ENCODE measurements at regions not wholly inside any gene's neighbourhood (a gene's known extent, or its start where the extent isn't known, plus 50 kb on each side); places are given as distances from the start of the nearest gene placed in this dataset.
A peak's percentile ranks its signal among the peaks of the same experiment; 100 is the strongest.

- no peak for DNase-seq (ENCODE audit: low read depth in 1 of 2, low spot score in 1 of 2)
- no peak overlapping the region for H3K27ac ChIP-seq (replicated peaks)
Measured at GRCh38 chr2:200747668-200748618, 63.8 kb upstream of the BZW1 start.

DNA sequence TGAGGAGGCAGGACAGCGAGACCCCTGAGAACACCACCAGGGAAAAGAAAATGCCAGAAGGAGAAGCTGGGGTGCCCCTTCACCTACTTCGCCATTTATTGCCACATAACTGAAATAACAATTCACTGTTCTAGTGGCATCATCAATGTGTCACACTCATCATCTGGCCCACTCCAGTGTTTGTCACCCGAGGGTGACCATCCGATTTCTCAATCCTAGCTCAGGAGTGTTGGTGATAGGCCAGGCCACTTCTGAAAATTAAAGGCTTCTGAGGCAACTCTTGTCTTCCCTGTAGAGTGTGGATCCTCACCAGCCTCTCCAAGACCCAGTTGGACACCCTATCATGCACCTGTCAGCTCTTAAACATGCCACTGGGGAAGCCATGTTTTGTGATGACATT, 62.9 kb upstream of the BZW1 start:
- no peak for TF ChIP-seq GABPA (IDR thresholded peaks at IDR 0.05; ENCODE audit: low read depth)
- TF ChIP-seq POLR2AphosphoS5 (IDR thresholded peaks at IDR 0.05; ENCODE audit: low read depth), result no peak
- no peak for TF ChIP-seq SPI1 (IDR thresholded peaks at IDR 0.05; ENCODE audit: borderline replicate concordance, low read depth)
- TF ChIP-seq, protein P1, sequence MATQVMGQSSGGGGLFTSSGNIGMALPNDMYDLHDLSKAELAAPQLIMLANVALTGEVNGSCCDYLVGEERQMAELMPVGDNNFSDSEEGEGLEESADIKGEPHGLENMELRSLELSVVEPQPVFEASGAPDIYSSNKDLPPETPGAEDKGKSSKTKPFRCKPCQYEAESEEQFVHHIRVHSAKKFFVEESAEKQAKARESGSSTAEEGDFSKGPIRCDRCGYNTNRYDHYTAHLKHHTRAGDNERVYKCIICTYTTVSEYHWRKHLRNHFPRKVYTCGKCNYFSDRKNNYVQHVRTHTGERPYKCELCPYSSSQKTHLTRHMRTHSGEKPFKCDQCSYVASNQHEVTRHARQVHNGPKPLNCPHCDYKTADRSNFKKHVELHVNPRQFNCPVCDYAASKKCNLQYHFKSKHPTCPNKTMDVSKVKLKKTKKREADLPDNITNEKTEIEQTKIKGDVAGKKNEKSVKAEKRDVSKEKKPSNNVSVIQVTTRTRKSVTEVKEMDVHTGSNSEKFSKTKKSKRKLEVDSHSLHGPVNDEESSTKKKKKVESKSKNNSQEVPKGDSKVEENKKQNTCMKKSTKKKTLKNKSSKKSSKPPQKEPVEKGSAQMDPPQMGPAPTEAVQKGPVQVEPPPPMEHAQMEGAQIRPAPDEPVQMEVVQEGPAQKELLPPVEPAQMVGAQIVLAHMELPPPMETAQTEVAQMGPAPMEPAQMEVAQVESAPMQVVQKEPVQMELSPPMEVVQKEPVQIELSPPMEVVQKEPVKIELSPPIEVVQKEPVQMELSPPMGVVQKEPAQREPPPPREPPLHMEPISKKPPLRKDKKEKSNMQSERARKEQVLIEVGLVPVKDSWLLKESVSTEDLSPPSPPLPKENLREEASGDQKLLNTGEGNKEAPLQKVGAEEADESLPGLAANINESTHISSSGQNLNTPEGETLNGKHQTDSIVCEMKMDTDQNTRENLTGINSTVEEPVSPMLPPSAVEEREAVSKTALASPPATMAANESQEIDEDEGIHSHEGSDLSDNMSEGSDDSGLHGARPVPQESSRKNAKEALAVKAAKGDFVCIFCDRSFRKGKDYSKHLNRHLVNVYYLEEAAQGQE (IDR thresholded peaks at IDR 0.05; ENCODE audit: insufficient replicate concordance, low read depth), result no peak
- TF ChIP-seq, protein P2, sequence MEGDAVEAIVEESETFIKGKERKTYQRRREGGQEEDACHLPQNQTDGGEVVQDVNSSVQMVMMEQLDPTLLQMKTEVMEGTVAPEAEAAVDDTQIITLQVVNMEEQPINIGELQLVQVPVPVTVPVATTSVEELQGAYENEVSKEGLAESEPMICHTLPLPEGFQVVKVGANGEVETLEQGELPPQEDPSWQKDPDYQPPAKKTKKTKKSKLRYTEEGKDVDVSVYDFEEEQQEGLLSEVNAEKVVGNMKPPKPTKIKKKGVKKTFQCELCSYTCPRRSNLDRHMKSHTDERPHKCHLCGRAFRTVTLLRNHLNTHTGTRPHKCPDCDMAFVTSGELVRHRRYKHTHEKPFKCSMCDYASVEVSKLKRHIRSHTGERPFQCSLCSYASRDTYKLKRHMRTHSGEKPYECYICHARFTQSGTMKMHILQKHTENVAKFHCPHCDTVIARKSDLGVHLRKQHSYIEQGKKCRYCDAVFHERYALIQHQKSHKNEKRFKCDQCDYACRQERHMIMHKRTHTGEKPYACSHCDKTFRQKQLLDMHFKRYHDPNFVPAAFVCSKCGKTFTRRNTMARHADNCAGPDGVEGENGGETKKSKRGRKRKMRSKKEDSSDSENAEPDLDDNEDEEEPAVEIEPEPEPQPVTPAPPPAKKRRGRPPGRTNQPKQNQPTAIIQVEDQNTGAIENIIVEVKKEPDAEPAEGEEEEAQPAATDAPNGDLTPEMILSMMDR (IDR thresholded peaks at IDR 0.05; ENCODE audit: insufficient read depth, low read length), result no peak
- no peak overlapping the region for H3K27ac ChIP-seq (replicated peaks)
- H3K4me3 ChIP-seq (replicated peaks; ENCODE audit: insufficient read depth, low read length), result no peak overlapping the region
- DNase-seq (ENCODE audit: low read depth in 1 of 2, low spot score in 1 of 2), result no peak
- H3K27me3 ChIP-seq (ENCODE audit: insufficient read depth, poor library complexity, severe bottlenecking), result no peaks in the 10 kb centered on the region

More at GRCh38 chr2:200747668-200748618, 63.8 kb upstream of the BZW1 start:
- Histone ChIP-seq H3K4me3 (replicated peaks; ENCODE audit: insufficient read depth, low read length) (no peak overlapping the region), H3K27me3 (ENCODE audit: insufficient read depth, poor library complexity, severe bottlenecking) (no peaks in the 10 kb centered on the region)
- TF ChIP-seq POLR2AphosphoS5 (IDR thresholded peaks at IDR 0.05; ENCODE audit: low read depth) (no peak), GABPA (IDR thresholded peaks at IDR 0.05; ENCODE audit: low read depth) (no peak), SPI1 (IDR thresholded peaks at IDR 0.05; ENCODE audit: borderline replicate concordance, low read depth) (no peak)
- TF ChIP-seq, protein P2 (IDR thresholded peaks at IDR 0.05; ENCODE audit: insufficient read depth, low read length), result no peak
- TF ChIP-seq, protein P1 (IDR thresholded peaks at IDR 0.05; ENCODE audit: insufficient replicate concordance, low read depth), result no peak

- TF ChIP-seq SPI1 (IDR thresholded peaks at IDR 0.05; ENCODE audit: borderline replicate concordance, low read depth) (peak; percentile 59; the same call in 1 of the 2 replicates), GABPA (IDR thresholded peaks at IDR 0.05; ENCODE audit: low read depth) (no peak)
- Histone ChIP-seq H3K27me3 (ENCODE audit: insufficient read depth, poor library complexity, severe bottlenecking) (no peaks in the 10 kb centered on the region), H3K4me3 (replicated peaks; ENCODE audit: insufficient read depth, low read length) (no peak overlapping the region), H3K27ac (replicated peaks) (no peak overlapping the region)
- no peak for DNase-seq (ENCODE audit: low read depth in 1 of 2, low spot score in 1 of 2)
Measured at GRCh38 chr2:200749631-200750322, 61.9 kb upstream of the BZW1 start.

GRCh38 chr2:200750323-200750910, 61.3 kb upstream of the BZW1 start:
- DNase-seq (ENCODE audit: low read depth in 1 of 2, low spot score in 1 of 2), result no peak
- TF ChIP-seq GABPA (IDR thresholded peaks at IDR 0.05; ENCODE audit: low read depth) (no peak), POLR2AphosphoS5 (IDR thresholded peaks at IDR 0.05; ENCODE audit: low read depth) (no peak), SPI1 (IDR thresholded peaks at IDR 0.05; ENCODE audit: borderline replicate concordance, low read depth) (no peak)
- TF ChIP-seq, protein P1 (IDR thresholded peaks at IDR 0.05; ENCODE audit: insufficient replicate concordance, low read depth), result no peak
- TF ChIP-seq, protein P2 (IDR thresholded peaks at IDR 0.05; ENCODE audit: insufficient read depth, low read length), result no peak
- Histone ChIP-seq H3K4me3 (replicated peaks; ENCODE audit: insufficient read depth, low read length) (no peak overlapping the region), H3K27me3 (ENCODE audit: insufficient read depth, poor library complexity, severe bottlenecking) (no peaks in the 10 kb centered on the region), H3K27ac (replicated peaks) (no peak overlapping the region)

All from HL-60 (cell line).